PC-9 (cell line): ENCODE measurements at regions not wholly inside any gene's neighbourhood (a gene's known extent, or its start where the extent isn't known, plus 50 kb on each side); places are given as distances from the start of the nearest gene placed in this dataset.

Experiments
- BruUV-seq: library from RNA; stranded (reverse); fragments of 400-500 nt; replicated peaks from 2 replicates; lab custom pipeline; 2021; lab: Mats Ljungman, UMichigan
- CTCF ChIA-PET: fragments of 300-600 bp; sonication (Branson Sonifier 250); formaldehyde crosslinking; loops from one replicate; lab custom pipeline; 2022; ENCODE audit warnings: antibody characterized with exemption; lab: Charles Lee
- POLR2A ChIA-PET: fragments of 300-600 bp; sonication (Branson Sonifier 250); formaldehyde crosslinking; loops from one replicate; lab custom pipeline; 2022; ENCODE audit warnings: antibody characterized with exemption; ENCODE audit not compliant: unreplicated experiment; lab: Charles Lee
- DNase-seq, 2 experiments: peaks; one replicate each; pipeline versions ENCODE4 v3.0.0 to v3.0.0-alpha.2; 2015 to 2022; ENCODE audit warnings: mixed read lengths in 1 of 2
- H2AFZ ChIP-seq: fragments of 200-600 bp; sonication (generic); 2 replicates; pipeline ENCODE4 v1.8.1; 2017; ENCODE audit warnings: antibody characterized with exemption
- H3F3A ChIP-seq: fragments of 200-600 bp; sonication (generic); 2 replicates; pipeline ENCODE4 v1.8.1; 2017; ENCODE audit warnings: antibody characterized with exemption, mild to moderate bottlenecking, low read depth; ENCODE audit not compliant: insufficient read depth
- H3K27ac ChIP-seq: fragments of 200-600 bp; sonication (generic); 2 replicates; pipeline ENCODE4 v1.6.1; 2016; ENCODE audit warnings: mixed run types
- H3K27me3 ChIP-seq: fragments of 200-600 bp; sonication (generic); 2 replicates; pipeline ENCODE4 v1.6.1; 2016; ENCODE audit warnings: low read depth, mixed run types; ENCODE audit not compliant: insufficient read depth
- H3K36me3 ChIP-seq: fragments of 200-600 bp; sonication (generic); 2 replicates; pipeline ENCODE4 v1.6.1; 2016; ENCODE audit warnings: low read depth, mixed run types
- H3K4me1 ChIP-seq: fragments of 200-600 bp; sonication (generic); replicated peaks from 2 replicates; pipeline ENCODE4 v1.6.1; 2016; ENCODE audit warnings: mixed run types; ENCODE audit not compliant: insufficient read depth
- H3K4me2 ChIP-seq: fragments of 200-600 bp; sonication (generic); 2 replicates; pipeline ENCODE4 v1.6.1; 2017; ENCODE audit warnings: mixed run types
- H3K4me3 ChIP-seq: fragments of 200-600 bp; sonication (generic); 2 replicates; pipeline ENCODE4 v1.6.1; 2016; ENCODE audit warnings: mixed run types
- H3K79me2 ChIP-seq: fragments of 200-600 bp; sonication (generic); 2 replicates; pipeline ENCODE4 v1.6.1; 2017; ENCODE audit warnings: low read depth, mixed run types
- H3K9me2 ChIP-seq: fragments of 200-600 bp; sonication (generic); 2 replicates; pipeline ENCODE4 v1.8.1; 2017; ENCODE audit warnings: mild to moderate bottlenecking; ENCODE audit not compliant: insufficient read depth
- H3K9me3 ChIP-seq: fragments of 200-600 bp; sonication (generic); 2 replicates; pipeline ENCODE4 v1.8.1; 2016; ENCODE audit warnings: low read depth; ENCODE audit not compliant: insufficient read depth
- H4K20me1 ChIP-seq: fragments of 200-600 bp; sonication (generic); 2 replicates; pipeline ENCODE4 v1.8.1; 2017; ENCODE audit not compliant: insufficient read depth
- CTCF ChIP-seq: fragments of 200-600 bp; sonication (generic); conservative IDR thresholded peaks from 2 replicates; pipeline ENCODE4 v1.6.1; 2017; ENCODE audit warnings: mixed run types, antibody characterized with exemption, mild to moderate bottlenecking, moderate library complexity
- EZH2 ChIP-seq: fragments of 200-600 bp; sonication (generic); IDR thresholded peaks from 2 replicates; pipeline ENCODE4 v1.8.0; 2017; ENCODE audit warnings: antibody characterized with exemption, low read depth
- intact Hi-C: fragments of 100-400 bp; cut with micrococcal nuclease; formaldehyde crosslinking; loops from one replicate; pipeline ENCODE4 v1.10.0; 2022; ENCODE audit not compliant: unreplicated experiment

GRCh38 chr4:167629272-167629671 is 395.0 kb upstream of the SPOCK3 start:
- no peak overlapping the region for H3K4me2 ChIP-seq
- intact Hi-C loops, result no loop called here
- ChIA-PET CTCF (no interaction called here), POLR2A (no interaction called here)
- no peak for TF ChIP-seq EZH2
- no peak for TF ChIP-seq CTCF
- H2AFZ ChIP-seq, result no peak overlapping the region
- H3K4me1 ChIP-seq, result no peaks in the 10 kb centered on the region
- no peak overlapping the region for H3K27ac ChIP-seq
- no peaks in the 10 kb centered on the region for H3K36me3 ChIP-seq
- no peaks in the 10 kb centered on the region for H3F3A ChIP-seq
- no peak overlapping the region for H3K4me3 ChIP-seq
- no peaks in the 10 kb centered on the region for H3K27me3 ChIP-seq
- no peaks in the 10 kb centered on the region for H4K20me1 ChIP-seq
- H3K9me3 ChIP-seq, result no peaks in the 10 kb centered on the region
- H3K79me2 ChIP-seq, result no peaks in the 10 kb centered on the region
- DNase-seq, result no peak
- H3K9me2 ChIP-seq, result no peaks in the 10 kb centered on the region
- BruUV-seq, result no TSS peak

GRCh38 chr4:167642250-167642649 is 408.0 kb upstream of the SPOCK3 start:
- Histone ChIP-seq H4K20me1 (no peaks in the 10 kb centered on the region), H3K9me3 (no peaks in the 10 kb centered on the region), H3K4me2 (no peak overlapping the region), H3F3A (no peaks in the 10 kb centered on the region), H3K79me2 (no peaks in the 10 kb centered on the region), H3K9me2 (no peaks in the 10 kb centered on the region), H3K36me3 (no peaks in the 10 kb centered on the region), H3K27ac (no peak overlapping the region), H2AFZ (no peak overlapping the region), H3K4me3 (no peak overlapping the region), H3K27me3 (no peaks in the 10 kb centered on the region), H3K4me1 (no peaks in the 10 kb centered on the region)
- TF ChIP-seq EZH2 (no peak), CTCF (no peak)
- intact Hi-C loops, result no loop called here
- no peak for DNase-seq
- POLR2A ChIA-PET, result no interaction called here
- CTCF ChIA-PET, result no interaction called here
- no TSS peak for BruUV-seq

- H3K9me3 ChIP-seq, result no peaks in the 10 kb centered on the region
- no peaks in the 10 kb centered on the region for H3K79me2 ChIP-seq
- H3K27ac ChIP-seq, result no peak overlapping the region
- no peaks in the 10 kb centered on the region for H3K27me3 ChIP-seq
- intact Hi-C loops, result no loop called here
- no peaks in the 10 kb centered on the region for H3K4me1 ChIP-seq
- no peak overlapping the region for H3K4me2 ChIP-seq
- ChIA-PET CTCF (no interaction called here), POLR2A (no interaction called here)
- no peaks in the 10 kb centered on the region; the same call in 1 of the 2 replicates for H3K9me2 ChIP-seq
- H3F3A ChIP-seq, result no peaks in the 10 kb centered on the region
- H3K36me3 ChIP-seq, result no peaks in the 10 kb centered on the region
- no TSS peak for BruUV-seq
- TF ChIP-seq CTCF, result no peak
- no peak for TF ChIP-seq EZH2
- no peaks in the 10 kb centered on the region for H4K20me1 ChIP-seq
- DNase-seq, result no peak
- no peak overlapping the region for H3K4me3 ChIP-seq
- no peak overlapping the region for H2AFZ ChIP-seq
Observed at GRCh38 chr4:167645358-167645757, 411.1 kb upstream of the SPOCK3 start.
